ENCODE measurements at regions not wholly inside any gene's neighbourhood (a gene's known extent, or its start where the extent isn't known, plus 50 kb on each side); places are given as distances from the start of the nearest gene placed in this dataset.

DNA sequence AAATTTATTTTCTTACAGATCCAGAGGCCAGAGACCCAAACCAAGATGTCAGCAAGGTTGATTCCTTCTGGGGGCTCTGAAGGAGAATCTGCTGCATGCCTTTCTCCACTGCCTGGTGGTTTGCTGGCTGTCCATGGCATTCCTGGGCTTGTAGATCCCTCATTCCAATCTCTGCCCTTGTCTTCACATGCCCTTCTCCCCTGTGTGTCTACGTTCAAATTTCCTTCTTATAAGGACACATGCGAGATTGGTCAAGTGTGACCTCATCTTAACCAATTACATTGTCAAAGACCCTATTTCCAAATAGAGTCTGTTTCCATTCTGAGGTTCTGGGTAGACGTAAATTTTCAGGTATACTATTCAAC is 84.5 kb upstream of the RAI14 start:
- no peak overlapping the region for H3K9ac ChIP-seq (ENCODE audit: insufficient read depth in 1 of 2, low read length in 2 of 2)

DNA sequence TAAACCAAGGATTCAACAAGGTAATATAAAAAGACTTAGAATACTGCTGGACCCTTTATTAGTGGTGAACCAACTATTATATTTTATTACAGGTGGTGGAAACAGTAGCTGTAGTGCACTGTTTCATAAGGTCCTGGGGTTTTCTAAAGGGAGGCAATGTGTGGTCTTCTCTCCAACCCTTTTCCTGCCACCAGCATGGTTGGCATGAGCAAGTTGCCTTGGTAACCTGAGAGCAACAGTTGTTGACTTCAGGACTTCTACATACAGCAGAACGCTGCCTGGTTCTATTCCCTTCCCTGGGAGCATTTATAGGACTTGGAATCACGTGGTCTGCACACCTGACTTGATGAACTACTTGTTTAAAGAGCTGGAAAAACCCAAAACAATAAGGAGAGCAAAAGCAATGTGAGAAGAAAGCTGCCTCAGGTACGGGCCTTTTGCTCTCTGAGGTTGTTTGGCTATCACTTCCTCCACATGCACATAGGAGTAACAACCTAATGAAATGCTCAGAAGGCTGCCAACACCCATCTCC is 81.1 kb upstream of the RAI14 start:
- ATAC-seq (ENCODE audit: insufficient read depth, low FRiP score) = no peak
- no peak for DNase-seq
- Histone ChIP-seq H3K9me3 (ENCODE audit: control insufficient read depth in 4 of 4, insufficient read depth in 3 of 4, low read length in 3 of 4) (peaks cover 0 to 5% (median 0%) of the 10 kb centered on the region in 4 donors), H3K4me1 (ENCODE audit: control insufficient read depth in 5 of 5, insufficient read depth in 5 of 5, low read length in 5 of 5) (peaks cover 0 to 6% (median 0%) of the 10 kb centered on the region in 5 donors), H3K27ac (ENCODE audit: low read depth in 1 of 2, low read length in 1 of 2) (no peak overlapping the region), H3K36me3 (ENCODE audit: control insufficient read depth in 4 of 4, insufficient read depth in 4 of 4, low read length in 4 of 4) (no peaks in the 10 kb centered on the region), H3K4me3 (no peak overlapping the region), H3K9ac (ENCODE audit: insufficient read depth in 1 of 2, low read length in 2 of 2) (no peak overlapping the region), H3K27me3 (ENCODE audit: control insufficient read depth in 3 of 3, insufficient read depth in 3 of 3, low read length in 2 of 3) (no peaks in the 10 kb centered on the region)
- WGBS, 2 donors = 44 to 70% methylated on average over 3 of the region's 3 CpGs
- TF ChIP-seq, protein P1, sequence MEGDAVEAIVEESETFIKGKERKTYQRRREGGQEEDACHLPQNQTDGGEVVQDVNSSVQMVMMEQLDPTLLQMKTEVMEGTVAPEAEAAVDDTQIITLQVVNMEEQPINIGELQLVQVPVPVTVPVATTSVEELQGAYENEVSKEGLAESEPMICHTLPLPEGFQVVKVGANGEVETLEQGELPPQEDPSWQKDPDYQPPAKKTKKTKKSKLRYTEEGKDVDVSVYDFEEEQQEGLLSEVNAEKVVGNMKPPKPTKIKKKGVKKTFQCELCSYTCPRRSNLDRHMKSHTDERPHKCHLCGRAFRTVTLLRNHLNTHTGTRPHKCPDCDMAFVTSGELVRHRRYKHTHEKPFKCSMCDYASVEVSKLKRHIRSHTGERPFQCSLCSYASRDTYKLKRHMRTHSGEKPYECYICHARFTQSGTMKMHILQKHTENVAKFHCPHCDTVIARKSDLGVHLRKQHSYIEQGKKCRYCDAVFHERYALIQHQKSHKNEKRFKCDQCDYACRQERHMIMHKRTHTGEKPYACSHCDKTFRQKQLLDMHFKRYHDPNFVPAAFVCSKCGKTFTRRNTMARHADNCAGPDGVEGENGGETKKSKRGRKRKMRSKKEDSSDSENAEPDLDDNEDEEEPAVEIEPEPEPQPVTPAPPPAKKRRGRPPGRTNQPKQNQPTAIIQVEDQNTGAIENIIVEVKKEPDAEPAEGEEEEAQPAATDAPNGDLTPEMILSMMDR (IDR thresholded peaks at IDR 0.05; ENCODE audit: control extremely low read depth, extremely low read depth) = no peak

More for the DNA sequence above, 84.5 kb upstream of the RAI14 start:
- H3K36me3 ChIP-seq (ENCODE audit: control insufficient read depth in 4 of 4, insufficient read depth in 4 of 4, low read length in 4 of 4) = no peaks in the 10 kb centered on the region
- H3K27ac ChIP-seq (ENCODE audit: low read depth in 1 of 2, low read length in 1 of 2) = no peak overlapping the region
- TF ChIP-seq, protein P1 (IDR thresholded peaks at IDR 0.05; ENCODE audit: control extremely low read depth, extremely low read depth) = no peak
- DNase-seq (no peak), ATAC-seq (ENCODE audit: insufficient read depth, low FRiP score) (no peak)
- H3K27me3 ChIP-seq (ENCODE audit: control insufficient read depth in 3 of 3, insufficient read depth in 3 of 3, low read length in 2 of 3) = no peaks in the 10 kb centered on the region
- 94 to 96% methylated on average over 3 of the region's 3 CpGs for WGBS, 2 donors
- H3K4me3 ChIP-seq = no peak overlapping the region
- no peaks in the 10 kb centered on the region for H3K9me3 ChIP-seq (ENCODE audit: control insufficient read depth in 4 of 4, insufficient read depth in 3 of 4, low read length in 3 of 4)
- H3K4me1 ChIP-seq (ENCODE audit: control insufficient read depth in 5 of 5, insufficient read depth in 5 of 5, low read length in 5 of 5) = peaks cover 0 to 6% (median 0%) of the 10 kb centered on the region in 5 donors

DNA sequence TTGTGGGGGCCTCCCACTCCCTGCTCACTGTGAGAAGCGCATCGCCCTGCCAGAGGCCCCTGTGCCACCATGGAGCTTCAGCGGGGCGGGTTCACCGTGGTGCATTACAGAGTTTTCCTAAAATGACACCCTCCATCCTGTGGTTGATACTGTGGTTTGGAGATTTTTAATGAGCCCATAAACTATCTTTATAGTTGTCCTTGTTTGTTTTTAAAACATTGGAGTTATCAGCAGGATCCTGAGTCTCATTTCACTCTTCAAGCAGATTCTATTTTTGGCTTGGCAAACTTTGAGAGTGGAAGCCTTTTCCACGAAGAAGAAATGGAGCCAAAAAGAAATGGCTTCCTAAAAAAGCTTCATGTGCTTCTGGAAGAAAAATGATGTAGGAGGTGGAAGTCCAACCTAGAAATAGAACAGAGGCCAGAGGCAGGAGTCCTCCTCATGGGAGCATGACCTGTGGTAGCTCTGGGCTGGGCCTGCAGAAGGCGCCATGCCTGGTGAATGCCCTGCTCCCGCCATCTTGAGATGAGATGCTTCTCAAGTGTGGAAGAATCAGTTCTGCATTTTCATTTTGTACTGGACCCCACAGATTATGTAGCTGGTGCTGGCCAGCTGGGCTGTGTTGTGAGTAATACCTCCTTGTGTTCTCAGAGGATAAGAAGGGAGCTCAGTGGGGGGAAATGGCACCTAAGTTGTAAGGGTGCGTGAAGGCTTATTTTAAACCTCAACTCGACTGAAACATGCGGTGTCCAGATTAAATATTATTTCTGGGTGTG is 79.0 kb upstream of the RAI14 start:
- TF ChIP-seq, protein P1 (IDR thresholded peaks at IDR 0.05; ENCODE audit: control extremely low read depth, extremely low read depth) = no peak
- WGBS, 2 donors = 86 to 93% methylated on average over 11 of the region's 11 CpGs

More for the DNA sequence above, 79.0 kb upstream of the RAI14 start:
- Histone ChIP-seq H3K9me3 (ENCODE audit: control insufficient read depth in 4 of 4, insufficient read depth in 3 of 4, low read length in 3 of 4) (peaks cover 0 to 5% (median 0%) of the 10 kb centered on the region in 4 donors), H3K4me3 (no peak overlapping the region), H3K4me1 (ENCODE audit: control insufficient read depth in 5 of 5, insufficient read depth in 5 of 5, low read length in 5 of 5) (peaks cover 0 to 1% (median 0%) of the 10 kb centered on the region in 5 donors), H3K27ac (ENCODE audit: low read depth in 1 of 2, low read length in 1 of 2) (no peak overlapping the region), H3K9ac (ENCODE audit: insufficient read depth in 1 of 2, low read length in 2 of 2) (no peak overlapping the region), H3K27me3 (ENCODE audit: control insufficient read depth in 3 of 3, insufficient read depth in 3 of 3, low read length in 2 of 3) (no peaks in the 10 kb centered on the region), H3K36me3 (ENCODE audit: control insufficient read depth in 4 of 4, insufficient read depth in 4 of 4, low read length in 4 of 4) (no peaks in the 10 kb centered on the region)
- DNase-seq = peak in 1 of 3 donors; percentile 10
- ATAC-seq (ENCODE audit: insufficient read depth, low FRiP score) = no peak

Data from lung (tissue), 11 donors.